T-cell (primary cell): ENCODE measurements at regions not wholly inside any gene's neighbourhood (a gene's known extent, or its start where the extent isn't known, plus 50 kb on each side); places are given as distances from the start of the nearest gene placed in this dataset.

Experiments used
- ATAC-seq, 4 experiments: fragments of 200-7000 bp in 3 of 4; fragments of 150-1000 bp in 1 of 4; cut with Tn5 transposase; replicated peaks in 1 of 4; 1 replicate in 3 of 4; 2 replicates in 1 of 4; pipeline ENCODE4 v1.10.0; 2021; ENCODE audit warnings: moderate library complexity in 3 of 4, mild to moderate bottlenecking in 2 of 4, moderate number of reproducible peaks in 1 of 4
- CTCF ChIA-PET, 2 donors: fragments of 300-600 bp; sonication (Branson Sonifier 250); formaldehyde crosslinking; loops; one replicate each; lab custom pipeline; 2022; ENCODE audit warnings: antibody characterized with exemption in 2 of 2; lab: Charles Lee
- POLR2A ChIA-PET, 2 donors: fragments of 300-600 bp; sonication (Branson Sonifier 250); formaldehyde crosslinking; loops; one replicate each; lab custom pipeline; 2022; ENCODE audit warnings: antibody characterized with exemption in 2 of 2; lab: Charles Lee
- DNase-seq, 35 experiments: peaks; one replicate each; pipeline versions ENCODE4 v3.0.0 to v3.0.0-alpha.2; 2013 to 2023
- H3K27ac ChIP-seq: one replicate; pipeline ENCODE4 v1.5.1; 2013; ENCODE audit warnings: low read length
- H3K27me3 ChIP-seq, 2 experiments: replicated peaks in 1 of 2; 1 replicate in 1 of 2; 2 replicates in 1 of 2; pipeline versions ENCODE4 v1.6.1 to v1.7.0; 2013; ENCODE audit warnings: low read length in 1 of 2, mixed read lengths in 1 of 2; ENCODE audit not compliant: control insufficient read depth in 2 of 2, insufficient read depth in 2 of 2; ENCODE audit errors: extremely low read depth in 1 of 2
- H3K36me3 ChIP-seq, 2 donors: 1 replicate in 1 of 2; 2 replicates in 1 of 2; pipeline versions ENCODE4 v1.6.1 to v1.7.0; 2013; ENCODE audit warnings: low read length in 1 of 2; ENCODE audit not compliant: control insufficient read depth in 2 of 2, insufficient read depth in 1 of 2; ENCODE audit errors: extremely low read depth in 1 of 2
- H3K4me1 ChIP-seq, 2 experiments: 1 replicate in 1 of 2; 2 replicates in 1 of 2; pipeline versions ENCODE4 v1.6.1 to v1.7.0; 2013; ENCODE audit warnings: low read length in 2 of 2, mixed read lengths in 1 of 2; ENCODE audit not compliant: insufficient read depth in 2 of 2, control insufficient read depth in 1 of 2; ENCODE audit errors: extremely low read depth in 1 of 2
- H3K4me3 ChIP-seq, 2 donors: 1 replicate in 1 of 2; 2 replicates in 1 of 2; pipeline versions ENCODE4 v1.5.1 to v1.7.0; 2013; ENCODE audit warnings: mild to moderate bottlenecking in 2 of 2, low read length in 1 of 2, moderate library complexity in 1 of 2; ENCODE audit not compliant: control insufficient read depth in 1 of 2; ENCODE audit errors: extremely low read depth in 1 of 2
- H3K9me3 ChIP-seq: 2 replicates; pipeline ENCODE4 v1.7.0; 2013
- H3K27ac Mint-ChIP-seq, 2 donors: one replicate each; pipeline ENCODE4 v1.8.0; 2020 to 2021; ENCODE audit warnings: mild to moderate bottlenecking in 2 of 2, mixed read lengths in 2 of 2
- H3K27me3 Mint-ChIP-seq, 2 donors: one replicate each; pipeline ENCODE4 v1.8.0; 2021 to 2022; ENCODE audit warnings: mixed read lengths in 2 of 2
- H3K36me3 Mint-ChIP-seq: one replicate; pipeline ENCODE4 v1.8.0; 2021; ENCODE audit warnings: mixed read lengths
- H3K4me1 Mint-ChIP-seq, 3 donors: one replicate each; pipeline ENCODE4 v1.8.0; 2020 to 2022; ENCODE audit warnings: mixed read lengths in 3 of 3, mild to moderate bottlenecking in 1 of 3
- H3K4me3 Mint-ChIP-seq, 3 donors: one replicate each; pipeline ENCODE4 v1.8.0; 2020 to 2022; ENCODE audit warnings: mild to moderate bottlenecking in 3 of 3, mixed read lengths in 3 of 3, moderate library complexity in 3 of 3
- H3K9me3 Mint-ChIP-seq, 3 donors: one replicate each; pipeline ENCODE4 v1.8.0; 2020 to 2022; ENCODE audit warnings: mixed read lengths in 3 of 3
- WGBS: methylation state at CpG from one replicate; pipeline ENCODE4 v1.1.5; 2013; ENCODE audit warnings: missing lambda C conversion rate; ENCODE audit not compliant: insufficient coverage; 5-methylcytosine and 5-hydroxymethylcytosine counted together

DNA sequence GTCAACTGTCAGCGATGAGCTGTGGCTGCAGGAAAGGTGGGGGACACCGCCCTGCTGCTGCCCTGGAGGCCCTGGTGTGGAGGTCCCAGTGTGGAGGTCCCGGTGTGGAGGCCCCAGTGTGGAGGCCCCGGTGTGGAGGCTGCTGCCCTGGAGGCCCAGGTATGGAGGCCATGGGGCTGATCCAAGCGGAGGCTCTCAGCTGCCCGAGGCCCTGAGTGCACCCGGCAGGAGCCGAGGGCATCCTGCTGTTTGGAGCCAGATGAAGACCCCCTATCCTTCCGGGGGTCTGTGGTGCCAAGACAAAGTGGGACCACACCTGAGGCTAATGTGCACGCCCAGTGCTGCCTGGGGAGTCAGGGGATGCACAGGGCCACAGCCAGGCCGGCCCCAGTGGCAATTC is 210.4 kb upstream of the SOX1 start:
- no peaks in the 10 kb centered on the region for H3K4me1 ChIP-seq
- CTCF ChIA-PET, result no interaction called here
- Mint-ChIP-seq H3K4me1 (no peaks in the 10 kb centered on the region), H3K9me3 (peaks cover 0 to 15% (median 3%) of the 10 kb centered on the region in 3 donors), H3K27me3 (peaks cover 5 to 7% of the 10 kb centered on the region in 2 donors), H3K4me3 (no peak overlapping the region), H3K27ac (no peak overlapping the region), H3K36me3 (no peaks in the 10 kb centered on the region)
- no peak overlapping the region for H3K27ac ChIP-seq
- H3K9me3 ChIP-seq, result no peaks in the 10 kb centered on the region
- no peak for ATAC-seq
- no peak overlapping the region for H3K4me3 ChIP-seq
- POLR2A ChIA-PET, result no interaction called here
- H3K27me3 ChIP-seq, result peaks cover 0 to 18% of the 10 kb centered on the region in 2 experiments
- H3K36me3 ChIP-seq, result no peaks in the 10 kb centered on the region
- WGBS, result 84% methylated on average over 10 of the region's 11 CpGs
- no peak for DNase-seq

DNA sequence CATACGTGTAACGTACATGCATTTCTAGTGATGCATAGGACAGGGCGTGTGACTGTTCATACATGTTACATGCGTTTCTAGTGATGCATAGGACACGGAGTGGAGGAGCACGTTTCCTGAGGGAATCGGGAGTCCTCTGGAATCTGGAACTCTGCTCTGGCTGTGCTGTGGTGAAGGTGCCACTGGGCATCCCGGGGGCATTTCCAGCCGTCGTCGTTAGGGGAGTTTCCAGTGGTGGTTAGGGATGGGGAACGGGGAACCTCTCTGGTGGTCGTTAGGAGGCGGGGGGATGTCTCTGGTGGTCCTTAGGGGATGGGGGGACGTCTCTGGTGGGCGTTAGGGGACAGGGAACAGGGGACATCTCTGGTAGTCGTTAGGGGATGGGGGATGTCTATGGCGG is 209.6 kb upstream of the SOX1 start:
- H3K36me3 Mint-ChIP-seq, result no peaks in the 10 kb centered on the region
- H3K36me3 ChIP-seq, result no peaks in the 10 kb centered on the region
- peaks cover 0 to 17% of the 10 kb centered on the region in 2 experiments for H3K27me3 ChIP-seq
- no peaks in the 10 kb centered on the region for H3K4me1 Mint-ChIP-seq
- H3K9me3 ChIP-seq, result no peaks in the 10 kb centered on the region
- 79% methylated on average over 18 of the region's 18 CpGs for WGBS
- H3K27ac Mint-ChIP-seq, result no peak overlapping the region
- H3K4me3 ChIP-seq, result no peak overlapping the region
- CTCF ChIA-PET, result no interaction called here
- POLR2A ChIA-PET, result no interaction called here
- peaks cover 5 to 7% of the 10 kb centered on the region in 2 donors for H3K27me3 Mint-ChIP-seq
- no peaks in the 10 kb centered on the region for H3K4me1 ChIP-seq
- no peak overlapping the region for H3K27ac ChIP-seq
- H3K9me3 Mint-ChIP-seq, result peaks cover 0 to 15% (median 3%) of the 10 kb centered on the region in 3 donors
- no peak for DNase-seq
- H3K4me3 Mint-ChIP-seq, result no peak overlapping the region
- no peak for ATAC-seq

DNA sequence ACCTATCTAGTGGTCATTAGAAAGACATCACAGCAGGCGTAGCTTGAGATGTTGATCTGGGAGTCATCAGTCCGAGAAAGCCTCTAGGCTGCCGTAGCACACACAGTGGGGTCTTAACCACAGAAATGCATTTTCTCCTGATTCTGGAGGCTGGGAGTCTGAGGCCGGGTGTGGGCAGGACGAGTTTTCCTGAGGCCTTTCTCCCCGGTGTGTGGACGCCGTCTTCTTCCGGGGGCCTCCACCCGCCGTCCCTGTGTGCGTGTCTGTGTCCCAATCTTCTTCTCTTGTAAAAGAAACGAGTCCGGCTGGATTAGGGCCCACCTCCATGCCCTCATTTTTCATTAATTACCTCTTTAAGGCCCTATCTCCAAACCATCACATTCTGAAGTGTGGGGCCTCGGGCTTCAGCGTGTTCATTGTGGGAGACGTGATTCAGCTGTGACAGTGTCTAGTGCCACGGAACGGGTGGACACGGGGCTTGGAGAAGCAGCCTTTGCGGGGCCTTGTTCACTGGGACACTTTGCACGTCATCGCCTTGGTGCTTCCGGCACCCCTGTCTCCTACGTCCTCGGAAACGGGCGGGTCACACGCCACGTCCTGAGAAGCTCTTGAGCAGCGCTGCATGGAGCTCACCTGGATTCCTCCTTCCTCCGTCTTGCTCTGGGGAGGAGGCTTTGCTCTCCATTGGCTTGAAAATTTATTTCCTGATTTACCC is 208.9 kb upstream of the SOX1 start:
- no peak overlapping the region for H3K4me3 Mint-ChIP-seq
- no peak for DNase-seq
- H3K36me3 Mint-ChIP-seq, result no peaks in the 10 kb centered on the region
- H3K27ac Mint-ChIP-seq, result no peak overlapping the region
- Histone ChIP-seq H3K9me3 (no peaks in the 10 kb centered on the region), H3K27me3 (peaks cover 0 to 15% of the 10 kb centered on the region in 2 experiments), H3K27ac (no peak overlapping the region), H3K4me1 (no peaks in the 10 kb centered on the region), H3K4me3 (no peak overlapping the region), H3K36me3 (no peaks in the 10 kb centered on the region)
- ATAC-seq, result no peak
- WGBS, result 89% methylated on average over 32 of the region's 32 CpGs
- ChIA-PET POLR2A (no interaction called here), CTCF (no interaction called here)
- peaks cover 0 to 15% (median 3%) of the 10 kb centered on the region in 3 donors for H3K9me3 Mint-ChIP-seq
- no peaks in the 10 kb centered on the region for H3K4me1 Mint-ChIP-seq
- H3K27me3 Mint-ChIP-seq, result peaks cover 5 to 7% of the 10 kb centered on the region in 2 donors

DNA sequence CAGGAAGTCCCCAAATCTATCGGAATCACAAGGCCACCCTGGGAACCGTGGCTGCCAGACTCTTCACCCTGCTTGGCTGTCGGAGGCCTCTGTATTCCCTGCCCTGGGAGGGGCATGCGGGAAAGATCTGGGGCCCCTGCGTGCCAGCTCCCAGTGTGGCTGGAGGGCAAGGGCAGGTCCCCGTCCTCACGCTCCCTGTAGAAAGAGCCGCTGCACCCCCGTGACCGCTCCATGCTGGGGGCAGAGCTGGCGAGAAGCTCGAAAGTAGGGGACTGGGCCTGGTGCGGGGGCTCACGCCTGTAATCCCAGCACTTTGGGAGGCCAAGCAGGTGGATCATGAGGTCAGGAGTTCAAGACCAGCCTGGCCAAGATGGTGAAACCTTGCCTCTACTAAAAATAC is 208.4 kb upstream of the SOX1 start:
- ChIA-PET CTCF (no interaction called here), POLR2A (no interaction called here)
- ATAC-seq (no peak), DNase-seq (no peak)
- Mint-ChIP-seq H3K36me3 (no peaks in the 10 kb centered on the region), H3K4me3 (no peak overlapping the region), H3K9me3 (peaks cover 0 to 15% (median 3%) of the 10 kb centered on the region in 3 donors), H3K27ac (no peak overlapping the region), H3K4me1 (no peaks in the 10 kb centered on the region), H3K27me3 (peaks cover 5 to 7% of the 10 kb centered on the region in 2 donors)
- Histone ChIP-seq H3K4me3 (no peak overlapping the region), H3K27ac (no peak overlapping the region), H3K9me3 (no peaks in the 10 kb centered on the region), H3K36me3 (no peaks in the 10 kb centered on the region), H3K27me3 (peaks cover 0 to 13% of the 10 kb centered on the region in 2 experiments), H3K4me1 (no peaks in the 10 kb centered on the region)
- WGBS, result 92% methylated on average over 14 of the region's 14 CpGs

DNA sequence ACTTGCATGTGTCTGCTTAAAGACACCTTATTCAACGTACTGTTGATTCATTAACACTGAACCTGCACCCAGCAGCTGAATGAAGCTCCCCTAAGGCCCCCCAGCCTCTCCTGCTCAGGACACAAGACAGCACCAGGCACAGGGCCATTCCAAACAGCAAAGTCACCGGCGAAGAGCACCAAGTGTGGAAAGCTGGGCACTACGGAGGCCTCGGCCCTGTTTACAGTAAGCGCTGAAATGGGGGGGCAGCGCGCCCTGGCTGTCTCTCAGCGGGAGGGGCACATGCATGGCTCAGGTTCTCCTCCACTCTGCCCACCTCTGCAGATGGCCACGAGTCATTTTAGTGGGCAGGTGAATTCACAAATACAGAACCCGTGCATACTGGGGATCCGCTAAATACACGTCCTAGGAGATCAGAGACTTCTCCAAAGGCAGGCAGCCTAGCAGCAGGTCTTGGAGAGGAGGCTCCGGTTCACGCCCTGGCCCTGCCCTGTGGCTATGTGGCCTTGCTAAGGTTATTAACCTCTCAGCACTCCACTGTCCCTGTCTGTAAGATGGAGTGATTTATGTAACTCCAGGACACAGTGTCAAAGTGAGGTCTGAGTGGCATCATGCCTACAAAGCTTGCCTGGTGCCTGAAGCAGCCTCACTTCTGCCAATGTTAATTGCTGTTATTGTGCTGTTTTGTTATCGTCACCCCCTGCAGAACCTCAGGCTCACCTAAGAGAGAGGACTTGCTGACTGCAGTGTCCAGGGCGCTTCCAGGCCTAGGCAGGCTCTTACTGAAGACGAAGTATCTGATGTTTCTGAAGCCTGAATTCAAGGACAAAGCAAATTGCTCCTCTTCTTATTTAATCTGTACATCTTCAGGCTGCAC is 207.4 kb upstream of the SOX1 start:
- ChIA-PET CTCF (no interaction called here), POLR2A (no interaction called here)
- no peak overlapping the region for H3K4me3 ChIP-seq
- H3K36me3 ChIP-seq, result no peaks in the 10 kb centered on the region
- Mint-ChIP-seq H3K36me3 (no peaks in the 10 kb centered on the region), H3K27me3 (peaks cover 5 to 7% of the 10 kb centered on the region in 2 donors), H3K4me3 (no peak overlapping the region), H3K27ac (no peak overlapping the region), H3K9me3 (peaks cover 0 to 15% (median 3%) of the 10 kb centered on the region in 3 donors), H3K4me1 (no peaks in the 10 kb centered on the region)
- no peaks in the 10 kb centered on the region for H3K4me1 ChIP-seq
- 90% methylated on average over 14 of the region's 18 CpGs for WGBS
- no peaks in the 10 kb centered on the region for H3K9me3 ChIP-seq
- no peak for ATAC-seq
- DNase-seq, result no peak
- H3K27me3 ChIP-seq, result peaks cover 0 to 10% of the 10 kb centered on the region in 2 experiments
- no peak overlapping the region for H3K27ac ChIP-seq

DNA sequence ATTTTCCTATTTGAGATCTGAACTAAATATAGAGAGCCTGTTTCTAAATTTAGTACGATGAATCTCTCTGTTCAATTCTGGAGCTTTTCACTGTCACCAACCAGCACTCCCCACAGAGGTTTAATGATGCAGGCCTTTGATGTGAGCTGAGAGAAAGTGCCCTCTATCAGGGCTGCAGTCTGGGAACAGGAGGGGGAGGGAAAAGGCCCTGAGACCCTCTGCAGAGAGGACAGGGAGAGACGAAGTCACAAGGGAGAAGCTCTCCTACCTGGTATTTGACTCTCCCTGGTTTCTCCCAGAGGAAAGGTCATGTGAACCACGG is 206.8 kb upstream of the SOX1 start:
- ChIA-PET CTCF (no interaction called here), POLR2A (no interaction called here)
- WGBS, result no CpG with 5 or more reads among the region's 3 CpGs
- Histone ChIP-seq H3K4me3 (no peak overlapping the region), H3K36me3 (no peaks in the 10 kb centered on the region), H3K9me3 (no peaks in the 10 kb centered on the region), H3K27me3 (peaks cover 0 to 7% of the 10 kb centered on the region in 2 experiments), H3K4me1 (no peaks in the 10 kb centered on the region), H3K27ac (no peak overlapping the region)
- H3K27me3 Mint-ChIP-seq, result peaks cover 5 to 7% of the 10 kb centered on the region in 2 donors
- ATAC-seq (no peak), DNase-seq (no peak)
- no peaks in the 10 kb centered on the region for H3K4me1 Mint-ChIP-seq
- no peak overlapping the region for H3K4me3 Mint-ChIP-seq
- H3K9me3 Mint-ChIP-seq, result peaks cover 0 to 15% (median 3%) of the 10 kb centered on the region in 3 donors
- H3K27ac Mint-ChIP-seq, result no peak overlapping the region
- no peaks in the 10 kb centered on the region for H3K36me3 Mint-ChIP-seq
